ACHN (cell line): ENCODE measurements at regions not wholly inside any gene's neighbourhood (a gene's known extent, or its start where the extent isn't known, plus 50 kb on each side); places are given as distances from the start of the nearest gene placed in this dataset.
"Not testable (repeated sequence)": the region's sequence is repeated elsewhere in the genome, so short reads cannot be mapped to it uniquely, and the experiment has no call there.

Experiments used
- DNase-seq: peaks from one replicate; pipeline ENCODE4 v3.0.0-alpha.2; 2015
- in situ Hi-C: cut with HindIII; loops from 2 replicates; pipeline ENCODE4 v1.10.0; 2017; ENCODE audit warnings: low sequenced_read_pairs, low pct_ligation_motif_present, low pct_unique_long_range_greater_than_20kb

GRCh38 chr4:28466886-28467285 is 1606.2 kb downstream of the STIM2 start:
- in situ Hi-C loops, DNase-seq: not testable (repeated sequence)

- DNase-seq, result no peak
- in situ Hi-C loops, result no loop called here
These were observed 1608.7 kb downstream of the STIM2 start for GRCh38 chr4:28469387-28469786.

GRCh38 chr4:28469886-28470285 is 1609.2 kb downstream of the STIM2 start:
- in situ Hi-C loops, result no loop called here
- no peak for DNase-seq

GRCh38 chr4:28475381-28475780 is 1614.7 kb downstream of the STIM2 start:
- no peak for DNase-seq
- in situ Hi-C loops, result no loop called here

DNA sequence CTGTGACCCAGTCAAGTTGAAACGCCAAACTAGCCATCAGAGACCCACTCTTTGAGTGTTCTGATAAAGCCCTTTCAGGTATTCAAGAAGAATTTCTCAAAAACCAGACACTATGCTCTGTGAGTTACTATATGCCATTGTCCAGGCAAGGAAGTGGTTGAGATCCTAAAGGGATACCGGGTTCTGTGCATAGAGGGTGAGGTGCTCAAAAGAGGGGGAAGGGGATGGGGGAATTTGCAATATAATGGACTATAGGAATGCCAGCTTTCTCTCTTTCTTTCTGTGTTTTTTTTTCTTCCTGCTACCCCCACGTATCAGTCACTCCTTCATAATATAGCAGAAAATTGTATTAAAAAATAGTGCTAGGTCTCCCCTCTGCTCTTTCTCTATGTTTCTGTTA is 1619.0 kb downstream of the STIM2 start:
- in situ Hi-C loops, result no loop called here
- no peak for DNase-seq

DNA sequence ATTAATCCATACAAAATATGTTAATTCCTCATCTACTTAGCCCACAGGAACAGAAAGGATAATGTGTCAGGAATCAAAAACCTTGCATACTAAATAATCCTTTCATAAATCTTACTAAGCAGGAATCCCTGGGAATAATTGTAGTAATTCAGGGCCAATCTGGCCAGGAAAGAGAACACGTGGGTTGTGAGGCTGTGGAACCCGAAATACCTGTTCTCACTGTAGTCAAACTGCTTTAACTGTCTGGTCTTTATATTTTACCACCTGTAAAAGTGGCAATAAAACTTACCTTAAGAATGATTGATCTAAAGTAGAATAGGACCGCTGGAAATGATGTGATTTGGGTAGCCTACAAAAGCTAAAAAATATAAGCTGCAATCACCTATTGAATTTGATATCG is 1620.9 kb downstream of the STIM2 start:
- DNase-seq, result no peak
- in situ Hi-C loops, result no loop called here

- DNase-seq, result no peak
- in situ Hi-C loops, result no loop called here
These were observed 1622.1 kb downstream of the STIM2 start for GRCh38 chr4:28482580-28483270.

DNA sequence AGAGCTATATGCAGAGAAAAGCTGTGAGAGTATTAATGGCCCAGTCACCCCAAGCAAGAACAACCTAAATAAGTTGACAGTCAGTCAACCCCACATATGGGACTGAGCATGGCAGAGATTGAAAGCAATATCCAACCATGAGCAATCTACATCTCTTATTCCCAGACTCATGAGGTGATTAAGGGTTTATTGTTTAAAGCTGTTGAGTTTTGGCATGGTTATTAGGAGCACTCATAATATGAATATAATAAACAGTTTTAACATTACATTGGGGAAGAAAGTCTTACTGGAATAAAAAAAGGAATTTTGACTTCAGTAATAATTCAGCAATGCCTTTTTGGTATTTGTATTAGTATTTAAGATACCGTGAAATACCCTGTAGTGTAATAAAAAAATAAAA is 1627.4 kb downstream of the STIM2 start:
- DNase-seq, result no peak
- in situ Hi-C loops, result no loop called here

DNA sequence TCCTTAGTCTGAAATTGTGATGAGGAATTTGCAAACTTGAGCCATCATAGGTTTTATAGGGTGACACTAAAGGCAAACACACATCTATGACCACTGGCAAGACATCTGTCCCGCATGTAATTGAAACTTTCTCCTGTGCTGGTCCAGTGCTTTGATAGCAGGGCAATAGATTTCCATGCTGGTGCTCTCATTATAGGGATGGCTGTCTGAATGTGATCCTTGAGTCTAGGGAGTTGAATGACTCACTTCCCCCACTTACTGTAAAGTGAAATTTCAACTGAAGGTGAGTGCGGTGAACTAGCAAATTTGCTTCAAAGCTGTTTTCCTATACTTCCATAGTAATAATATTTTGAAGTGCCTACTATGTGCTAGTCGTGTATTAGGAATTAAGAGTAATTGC is 1630.0 kb downstream of the STIM2 start:
- in situ Hi-C loops, result no loop called here
- DNase-seq, result no peak

DNA sequence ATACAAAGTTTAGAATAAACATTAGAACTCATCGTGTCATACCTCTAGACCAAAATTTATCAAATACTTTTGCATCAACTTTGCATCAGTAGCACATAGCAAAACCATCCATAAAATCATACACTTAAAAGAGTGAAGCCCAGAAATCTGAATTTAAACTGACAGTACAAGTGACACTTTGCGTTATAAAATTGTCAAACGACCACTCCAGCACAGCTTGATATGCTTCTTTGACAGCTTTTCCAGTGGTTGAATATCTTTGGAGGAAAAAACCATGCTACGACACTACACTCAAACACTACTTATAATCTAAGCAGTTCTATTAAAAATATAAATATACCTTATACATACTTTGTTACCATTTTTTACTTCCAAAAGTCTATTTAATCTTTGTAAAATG is 1644.4 kb downstream of the STIM2 start:
- DNase-seq, result no peak
- in situ Hi-C loops, result no loop called here

DNA sequence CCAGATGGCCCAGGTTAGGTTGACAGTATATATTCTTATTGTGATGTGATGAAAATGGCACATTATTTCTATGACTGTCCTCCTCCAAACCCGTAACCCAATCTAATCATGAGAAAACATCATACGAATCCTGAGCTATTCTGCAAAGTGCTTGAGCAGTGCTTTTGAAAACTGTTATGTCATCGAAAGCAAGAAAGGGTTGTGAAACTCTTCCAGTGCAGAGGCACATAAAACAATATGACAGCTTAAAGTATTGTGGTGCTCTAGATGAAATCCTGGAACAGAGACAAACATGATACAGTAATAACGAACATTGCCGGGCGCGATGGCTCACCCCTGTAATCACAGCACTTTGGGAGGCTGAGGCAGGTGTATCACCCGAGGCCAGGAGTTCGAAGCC is 1648.0 kb downstream of the STIM2 start:
- in situ Hi-C loops, result no loop called here
- no peak for DNase-seq

DNA sequence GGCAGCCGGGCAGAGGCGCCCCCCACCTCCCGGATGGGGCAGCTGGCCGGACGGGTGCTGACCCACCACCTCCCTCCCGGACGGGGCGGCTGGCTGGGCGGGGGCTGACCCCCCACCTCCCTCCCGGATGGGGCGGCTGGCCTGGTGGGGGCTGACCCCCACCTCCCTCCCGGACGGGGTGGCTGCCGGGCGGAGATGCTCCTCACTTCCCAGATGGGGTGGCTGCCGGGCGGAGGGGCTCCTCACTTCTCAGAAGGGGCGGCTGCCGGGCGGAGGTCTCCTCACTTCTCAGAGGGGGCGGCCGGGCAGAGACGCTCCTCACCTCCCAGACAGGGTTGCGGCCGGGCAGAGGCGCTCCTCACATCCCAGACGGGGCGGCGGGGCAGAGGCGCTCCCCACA is 1654.1 kb downstream of the STIM2 start:
- DNase-seq, in situ Hi-C loops: not testable (repeated sequence)

DNA sequence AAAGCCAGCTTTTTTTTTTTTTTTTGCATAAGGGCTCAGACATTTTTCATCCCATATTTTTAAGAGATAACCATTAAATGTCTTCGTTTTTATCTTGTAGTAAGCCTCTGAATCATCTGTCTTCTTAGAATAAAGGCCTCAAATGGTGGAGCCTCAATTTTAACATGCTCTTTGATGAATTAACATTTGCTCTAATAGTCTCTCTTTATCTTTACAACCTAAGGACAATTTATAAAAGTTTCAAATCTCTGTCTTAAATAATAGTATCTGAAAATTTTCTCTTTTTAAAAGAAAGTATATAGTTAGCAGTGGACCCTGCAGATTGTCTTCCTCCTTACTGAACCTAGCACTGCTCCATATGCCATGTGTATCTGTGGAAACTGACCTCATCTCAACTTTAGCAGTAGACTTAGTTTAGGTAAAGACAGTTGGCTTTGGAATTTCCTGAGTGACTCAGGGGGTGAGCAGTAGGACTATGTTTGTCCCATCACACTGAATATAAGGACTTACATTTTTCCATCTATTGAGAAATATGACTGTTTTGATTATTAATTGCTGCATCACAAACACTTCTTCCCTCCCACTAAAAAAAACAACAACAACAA is 1658.0 kb downstream of the STIM2 start:
- DNase-seq, result no peak
- in situ Hi-C loops, result no loop called here

GRCh38 chr4:28523681-28524190 is 1663.1 kb downstream of the STIM2 start:
- DNase-seq, result no peak
- in situ Hi-C loops, result no loop called here

GRCh38 chr4:28536124-28536523 is 1675.5 kb downstream of the STIM2 start:
- DNase-seq, result no peak
- in situ Hi-C loops, result no loop called here

DNA sequence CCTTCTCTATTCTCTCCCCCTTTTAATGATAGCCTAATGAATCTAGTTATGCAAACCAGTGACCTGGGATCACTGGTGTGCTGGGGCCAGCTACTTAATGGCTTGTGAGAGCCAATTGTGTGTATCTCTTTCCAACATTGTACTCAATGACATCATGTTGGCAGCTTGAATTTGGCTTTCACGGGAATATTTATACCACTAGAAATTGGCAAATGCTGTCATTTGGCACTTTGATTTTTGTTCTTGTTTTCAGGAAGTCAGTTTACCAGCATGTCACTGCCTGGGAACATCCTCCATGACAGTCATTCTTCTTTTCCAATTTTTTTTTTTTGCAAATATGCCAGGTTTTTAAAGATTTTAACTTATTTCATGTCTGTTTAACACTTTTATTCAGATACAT is 1685.3 kb downstream of the STIM2 start:
- in situ Hi-C loops, result no loop called here
- DNase-seq, result no peak

- in situ Hi-C loops, result no loop called here
- DNase-seq, result no peak
These were observed 1687.5 kb downstream of the STIM2 start for GRCh38 chr4:28548136-28548535.

DNA sequence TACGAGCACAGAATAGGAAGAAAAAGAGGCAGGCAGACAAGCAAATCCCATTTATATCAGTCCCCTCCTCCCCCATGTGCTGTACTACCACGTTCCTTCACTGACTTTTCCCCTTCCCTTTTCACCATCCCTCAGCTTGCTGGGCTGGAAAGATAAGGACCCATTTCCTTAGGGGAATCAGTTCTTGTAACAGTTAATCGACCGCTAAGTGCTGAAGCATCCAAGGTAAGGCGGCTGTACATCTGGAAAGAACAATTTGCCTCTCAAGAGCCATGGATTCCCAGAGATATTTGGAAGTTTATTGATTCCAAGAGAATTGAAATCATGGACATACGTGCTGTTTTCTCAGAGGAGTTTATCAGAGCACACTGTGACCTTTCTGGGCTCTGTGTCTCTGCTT is 1688.0 kb downstream of the STIM2 start:
- in situ Hi-C loops, result no loop called here
- no peak for DNase-seq

DNA sequence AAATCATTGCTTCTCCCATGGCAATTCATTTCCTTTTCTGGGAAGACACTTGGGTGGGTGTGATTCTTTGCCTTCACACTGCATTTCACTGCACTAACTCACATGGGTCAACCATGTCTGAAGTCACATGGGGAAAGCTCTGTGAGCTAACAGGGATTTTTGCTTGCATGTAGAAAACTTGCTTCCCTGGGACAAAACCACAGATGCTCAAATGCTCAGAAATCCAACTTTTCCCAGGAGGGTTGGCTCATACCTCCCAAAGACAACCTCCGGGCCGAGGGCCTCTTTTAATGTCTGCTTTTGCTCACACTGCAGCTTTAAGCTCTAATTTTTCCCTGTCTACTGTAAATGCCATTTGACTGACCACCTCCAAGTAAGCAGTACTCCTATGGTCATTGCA is 1695.2 kb downstream of the STIM2 start:
- DNase-seq, result no peak
- in situ Hi-C loops, result no loop called here

- in situ Hi-C loops, result no loop called here
- no peak for DNase-seq
These were observed 1697.1 kb downstream of the STIM2 start for GRCh38 chr4:28557755-28558154.
